Calu3 (cell line): ENCODE measurements at regions not wholly inside any gene's neighbourhood (a gene's known extent, or its start where the extent isn't known, plus 50 kb on each side); places are given as distances from the start of the nearest gene placed in this dataset.

Experiments
- BruUV-seq: library from RNA; stranded (reverse); fragments of 400-500 nt; replicated peaks from 2 replicates; lab custom pipeline; 2021; lab: Mats Ljungman, UMichigan
- CTCF ChIA-PET: fragments of 300-600 bp; sonication (Branson Sonifier 250); formaldehyde crosslinking; loops from one replicate; lab custom pipeline; 2022; ENCODE audit warnings: antibody characterized with exemption; lab: Charles Lee
- DNase-seq: peaks from one replicate; pipeline ENCODE4 v3.0.0; 2022
- H3K27ac Mint-ChIP-seq: one replicate; pipeline ENCODE4 v1.8.0; 2022; ENCODE audit warnings: mixed read lengths; ENCODE audit not compliant: unreplicated experiment
- H3K27me3 Mint-ChIP-seq: one replicate; pipeline ENCODE4 v1.8.0; 2022; ENCODE audit warnings: mixed read lengths; ENCODE audit not compliant: unreplicated experiment
- H3K36me3 Mint-ChIP-seq: one replicate; pipeline ENCODE4 v1.8.0; 2022; ENCODE audit warnings: mild to moderate bottlenecking, moderate library complexity, mixed read lengths; ENCODE audit not compliant: insufficient read depth, unreplicated experiment
- H3K4me1 Mint-ChIP-seq: one replicate; pipeline ENCODE4 v1.8.0; 2022; ENCODE audit warnings: mild to moderate bottlenecking, low read depth, mixed read lengths; ENCODE audit not compliant: unreplicated experiment
- H3K4me3 Mint-ChIP-seq: one replicate; pipeline ENCODE4 v1.8.0; 2022; ENCODE audit warnings: mild to moderate bottlenecking, low read depth, moderate library complexity, mixed read lengths; ENCODE audit not compliant: unreplicated experiment
- H3K9me3 Mint-ChIP-seq: one replicate; pipeline ENCODE4 v1.8.0; 2022; ENCODE audit warnings: low read depth, mixed read lengths; ENCODE audit not compliant: unreplicated experiment
- CTCF ChIP-seq: fragments of 200-600 bp; IDR thresholded peaks from one replicate; pipeline ENCODE4 v1.8.0; 2022; ENCODE audit warnings: antibody characterized with exemption; ENCODE audit not compliant: unreplicated experiment
- intact Hi-C: fragments of 100-400 bp; cut with micrococcal nuclease; formaldehyde crosslinking; loops from one replicate; pipeline ENCODE4 v1.10.0; 2022; ENCODE audit not compliant: unreplicated experiment

- TF ChIP-seq CTCF, result no peak
- H3K27me3 Mint-ChIP-seq, result no peaks in the 10 kb centered on the region
- intact Hi-C loops, result no loop called here
- no peaks in the 10 kb centered on the region for H3K4me1 Mint-ChIP-seq
- no peak for DNase-seq
- CTCF ChIA-PET, result no interaction called here
- H3K4me3 Mint-ChIP-seq, result no peak overlapping the region
- H3K36me3 Mint-ChIP-seq, result no peaks in the 10 kb centered on the region
- BruUV-seq, result no TSS peak
- peaks cover 2% of the 10 kb centered on the region for H3K9me3 Mint-ChIP-seq
- no peak overlapping the region for H3K27ac Mint-ChIP-seq
These were observed 416.5 kb downstream of the DMRTA1 start for GRCh38 chr9:22863106-22863505.

GRCh38 chr9:22863736-22864135, 417.1 kb downstream of the DMRTA1 start:
- Mint-ChIP-seq H3K36me3 (no peaks in the 10 kb centered on the region), H3K4me1 (no peaks in the 10 kb centered on the region), H3K9me3 (peaks cover 2% of the 10 kb centered on the region), H3K4me3 (no peak overlapping the region), H3K27ac (no peak overlapping the region), H3K27me3 (no peaks in the 10 kb centered on the region)
- no TSS peak for BruUV-seq
- TF ChIP-seq CTCF, result no peak
- CTCF ChIA-PET, result no interaction called here
- intact Hi-C loops, result no loop called here
- DNase-seq, result no peak

GRCh38 chr9:22893196-22893843, 446.7 kb downstream of the DMRTA1 start:
- peaks cover 12% of the 10 kb centered on the region for H3K27me3 Mint-ChIP-seq
- BruUV-seq, result no TSS peak

GRCh38 chr9:22898591-22898990, 452.0 kb downstream of the DMRTA1 start:
- DNase-seq, result no peak
- no peaks in the 10 kb centered on the region for H3K27me3 Mint-ChIP-seq
- H3K4me1 Mint-ChIP-seq, result no peaks in the 10 kb centered on the region
- H3K9me3 Mint-ChIP-seq, result no peaks in the 10 kb centered on the region
- H3K4me3 Mint-ChIP-seq, result no peak overlapping the region
- no TSS peak for BruUV-seq
- CTCF ChIA-PET, result no interaction called here
- no peak for TF ChIP-seq CTCF
- intact Hi-C loops, result no loop called here
- no peaks in the 10 kb centered on the region for H3K36me3 Mint-ChIP-seq
- no peak overlapping the region for H3K27ac Mint-ChIP-seq

More at GRCh38 chr9:22893196-22893843, 446.7 kb downstream of the DMRTA1 start:
- no peaks in the 10 kb centered on the region for H3K9me3 Mint-ChIP-seq
- H3K4me1 Mint-ChIP-seq, result no peaks in the 10 kb centered on the region
- CTCF ChIA-PET, result no interaction called here
- intact Hi-C loops, result no loop called here
- no peak overlapping the region for H3K27ac Mint-ChIP-seq
- no peak overlapping the region for H3K4me3 Mint-ChIP-seq
- DNase-seq, result no peak
- H3K36me3 Mint-ChIP-seq, result no peaks in the 10 kb centered on the region
- TF ChIP-seq CTCF, result no peak
